ENCODE measurements at regions not wholly inside any gene's neighbourhood (a gene's known extent, or its start where the extent isn't known, plus 50 kb on each side); places are given as distances from the start of the nearest gene placed in this dataset.
"Not testable (repeated sequence)": the region's sequence is repeated elsewhere in the genome, so short reads cannot be mapped to it uniquely, and the experiment has no call there.

GRCh38 chr2:44104855-44105271 lies 63.8 kb upstream of the PPM1B start:
- DNase-seq (ENCODE audit: low read depth, low spot score), result no peak
- no peak overlapping the region for H3K27ac Mint-ChIP-seq (ENCODE audit: unreplicated experiment)
- H3K4me3 Mint-ChIP-seq, result no peak overlapping the region
- H3K9me3 Mint-ChIP-seq, result no peaks in the 10 kb centered on the region
- TF ChIP-seq, protein P1, sequence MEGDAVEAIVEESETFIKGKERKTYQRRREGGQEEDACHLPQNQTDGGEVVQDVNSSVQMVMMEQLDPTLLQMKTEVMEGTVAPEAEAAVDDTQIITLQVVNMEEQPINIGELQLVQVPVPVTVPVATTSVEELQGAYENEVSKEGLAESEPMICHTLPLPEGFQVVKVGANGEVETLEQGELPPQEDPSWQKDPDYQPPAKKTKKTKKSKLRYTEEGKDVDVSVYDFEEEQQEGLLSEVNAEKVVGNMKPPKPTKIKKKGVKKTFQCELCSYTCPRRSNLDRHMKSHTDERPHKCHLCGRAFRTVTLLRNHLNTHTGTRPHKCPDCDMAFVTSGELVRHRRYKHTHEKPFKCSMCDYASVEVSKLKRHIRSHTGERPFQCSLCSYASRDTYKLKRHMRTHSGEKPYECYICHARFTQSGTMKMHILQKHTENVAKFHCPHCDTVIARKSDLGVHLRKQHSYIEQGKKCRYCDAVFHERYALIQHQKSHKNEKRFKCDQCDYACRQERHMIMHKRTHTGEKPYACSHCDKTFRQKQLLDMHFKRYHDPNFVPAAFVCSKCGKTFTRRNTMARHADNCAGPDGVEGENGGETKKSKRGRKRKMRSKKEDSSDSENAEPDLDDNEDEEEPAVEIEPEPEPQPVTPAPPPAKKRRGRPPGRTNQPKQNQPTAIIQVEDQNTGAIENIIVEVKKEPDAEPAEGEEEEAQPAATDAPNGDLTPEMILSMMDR (conservative IDR thresholded peaks at IDR 0.05), result no peak
- H3K4me1 Mint-ChIP-seq, result peaks cover 4% of the 10 kb centered on the region
- no peaks in the 10 kb centered on the region for H3K27me3 Mint-ChIP-seq (ENCODE audit: low read depth)
- no peaks in the 10 kb centered on the region for H3K36me3 Mint-ChIP-seq (ENCODE audit: low read depth)

DNA sequence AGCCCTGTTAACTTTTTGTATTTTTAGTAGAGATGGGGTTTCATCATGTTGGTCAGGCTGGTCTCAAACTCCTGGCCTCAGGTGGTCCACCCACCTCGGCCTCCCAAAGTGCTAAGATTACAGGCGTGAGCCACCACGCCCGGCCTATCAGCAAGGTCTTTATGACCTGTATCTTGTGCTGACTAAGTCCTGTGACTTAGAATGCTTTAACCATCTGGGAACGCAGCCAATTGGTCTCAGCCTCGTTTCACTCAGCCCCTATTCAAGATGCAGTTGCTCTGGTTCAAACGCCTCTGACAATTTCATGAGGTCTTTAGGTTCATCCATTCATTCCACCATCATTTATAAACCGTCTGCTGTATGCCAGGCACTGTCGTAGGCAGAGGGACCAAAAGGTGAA lies 62.2 kb upstream of the PPM1B start:
- H3K36me3 Mint-ChIP-seq (ENCODE audit: low read depth); DNase-seq (ENCODE audit: low read depth, low spot score); H3K27ac Mint-ChIP-seq (ENCODE audit: unreplicated experiment); H3K27me3 Mint-ChIP-seq (ENCODE audit: low read depth); H3K9me3 Mint-ChIP-seq; H3K4me1 Mint-ChIP-seq; H3K4me3 Mint-ChIP-seq: not testable (repeated sequence)

DNA sequence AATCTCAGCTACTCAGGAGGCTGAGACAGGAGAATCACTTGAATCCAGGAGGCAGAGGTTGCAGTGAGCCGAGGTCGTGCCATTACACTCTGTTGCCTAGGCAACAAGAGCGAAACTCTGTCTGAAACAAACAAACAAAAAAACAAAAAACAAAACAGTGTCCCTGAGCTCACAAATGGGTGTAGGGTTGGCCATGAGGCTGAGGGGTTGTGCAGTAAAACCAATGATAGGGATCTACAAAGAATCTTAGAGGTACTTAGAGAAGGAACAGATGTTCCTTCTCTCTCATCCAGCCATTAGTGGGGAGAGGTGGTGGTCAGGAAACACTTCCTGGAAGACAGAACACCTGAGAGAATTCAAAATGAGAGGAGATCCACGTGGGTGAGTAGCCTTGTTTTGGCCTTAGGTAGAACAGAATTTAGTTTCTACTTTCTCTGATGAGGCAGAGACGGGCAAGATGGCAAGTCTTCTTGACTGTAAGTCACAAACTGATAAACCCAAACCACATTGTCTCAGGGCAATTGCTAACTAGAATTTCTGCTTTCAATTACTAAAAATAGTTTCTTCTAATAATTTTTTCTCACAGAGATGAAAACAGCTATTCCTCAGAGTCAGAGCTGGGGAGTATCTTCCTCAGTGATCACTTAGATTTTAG lies 61.5 kb upstream of the PPM1B start:
- DNase-seq (ENCODE audit: low read depth, low spot score), result no peak
- H3K27ac Mint-ChIP-seq (ENCODE audit: unreplicated experiment), result no peak overlapping the region
- no peaks in the 10 kb centered on the region for H3K9me3 Mint-ChIP-seq
- peaks cover 4% of the 10 kb centered on the region for H3K4me1 Mint-ChIP-seq
- no peaks in the 10 kb centered on the region for H3K27me3 Mint-ChIP-seq (ENCODE audit: low read depth)
- no peaks in the 10 kb centered on the region for H3K36me3 Mint-ChIP-seq (ENCODE audit: low read depth)
- no peak overlapping the region for H3K4me3 Mint-ChIP-seq
- TF ChIP-seq, protein P1 (conservative IDR thresholded peaks at IDR 0.05), result no peak

GRCh38 chr2:44107974-44108373 lies 60.7 kb upstream of the PPM1B start:
- H3K4me1 Mint-ChIP-seq, result peaks cover 4% of the 10 kb centered on the region
- no peak overlapping the region for H3K27ac Mint-ChIP-seq (ENCODE audit: unreplicated experiment)
- DNase-seq (ENCODE audit: low read depth, low spot score), result no peak
- no peaks in the 10 kb centered on the region for H3K27me3 Mint-ChIP-seq (ENCODE audit: low read depth)
- no peak overlapping the region for H3K4me3 Mint-ChIP-seq
- TF ChIP-seq, protein P1 (conservative IDR thresholded peaks at IDR 0.05), result no peak
- no peaks in the 10 kb centered on the region for H3K9me3 Mint-ChIP-seq
- no peaks in the 10 kb centered on the region for H3K36me3 Mint-ChIP-seq (ENCODE audit: low read depth)

- Mint-ChIP-seq H3K4me1 (no peaks in the 10 kb centered on the region), H3K27me3 (ENCODE audit: low read depth) (no peaks in the 10 kb centered on the region), H3K36me3 (ENCODE audit: low read depth) (no peaks in the 10 kb centered on the region), H3K9me3 (no peaks in the 10 kb centered on the region), H3K27ac (ENCODE audit: unreplicated experiment) (no peak overlapping the region), H3K4me3 (no peak overlapping the region)
- TF ChIP-seq, protein P1 (conservative IDR thresholded peaks at IDR 0.05), result no peak
- no peak for DNase-seq (ENCODE audit: low read depth, low spot score)
Observed at GRCh38 chr2:44109166-44109565, 59.5 kb upstream of the PPM1B start.

DNA sequence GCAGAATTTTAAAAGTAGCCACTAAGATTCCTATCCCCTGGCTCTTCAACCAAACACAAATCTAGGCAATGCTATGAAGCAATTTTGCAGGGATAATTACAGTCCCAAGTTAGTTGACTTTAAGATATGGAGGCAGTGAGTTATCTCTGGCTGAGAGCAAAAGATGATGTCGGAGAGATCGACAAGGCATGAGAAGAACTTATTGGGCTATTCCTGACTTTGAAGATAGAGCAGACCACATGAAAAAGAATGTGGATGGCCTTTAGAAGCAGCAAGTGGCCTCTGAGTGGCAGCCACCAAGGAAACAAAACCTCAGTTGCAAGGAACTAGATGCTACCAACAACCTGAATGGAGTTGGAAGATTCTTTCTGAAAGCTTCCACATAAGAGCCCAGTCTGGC lies 58.2 kb upstream of the PPM1B start:
- TF ChIP-seq, protein P1 (conservative IDR thresholded peaks at IDR 0.05), result no peak
- Mint-ChIP-seq H3K9me3 (no peaks in the 10 kb centered on the region), H3K4me3 (no peak overlapping the region), H3K4me1 (no peaks in the 10 kb centered on the region), H3K27me3 (ENCODE audit: low read depth) (no peaks in the 10 kb centered on the region), H3K36me3 (ENCODE audit: low read depth) (no peaks in the 10 kb centered on the region), H3K27ac (ENCODE audit: unreplicated experiment) (no peak overlapping the region)
- no peak for DNase-seq (ENCODE audit: low read depth, low spot score)

Measured in neural crest cell (in vitro differentiated cells).